HepG2 (cell line): ENCODE measurements at regions not wholly inside any gene's neighbourhood (a gene's known extent, or its start where the extent isn't known, plus 50 kb on each side); places are given as distances from the start of the nearest gene placed in this dataset.

Source experiments
- ATAC-seq: fragments of 200-7000 bp; cut with Tn5 transposase; 3 replicates; pipeline ENCODE4 v1.9.1; 2020; ENCODE audit warnings: mild to moderate bottlenecking, moderate library complexity
- BruUV-seq: library from RNA; stranded (reverse); fragments of 400-500 nt; replicated peaks from 2 replicates; lab custom pipeline; 2021; lab: Mats Ljungman, UMichigan
- CTCF ChIA-PET: fragments of 300-600 bp; formaldehyde crosslinking; extraction: SDS; loops from one replicate; lab custom pipeline; 2021; ENCODE audit warnings: low total read pairs, inconsistent platforms, low intra/inter-chr PET ratio; lab: Yijun Ruan, JAX
- POLR2A ChIA-PET: fragments of 350-600 bp; sonication (Branson Sonifier 250); formaldehyde crosslinking; loops from one replicate; lab custom pipeline; 2020; ENCODE audit warnings: antibody characterized with exemption, inconsistent platforms; lab: Yijun Ruan, JAX
- DNase-seq: peaks from one replicate; pipeline ENCODE4 v3.0.0-alpha.2; 2015; ENCODE audit warnings: low spot score
- FAIRE-seq: peaks from 3 replicates; lab custom pipeline; 2011; peaks lifted over from hg19 to GRCh38; lab: Jason Lieb, UNC
- H2AFZ ChIP-seq: one replicate; pipeline ENCODE4 v1.6.1; 2011; ENCODE audit warnings: low read length, inconsistent platforms
- H3K27ac ChIP-seq: fragments of 300-600 bp; 3 replicates; pipeline ENCODE4 v1.8.0; 2011; ENCODE audit warnings: mixed run types, mild to moderate bottlenecking, mixed read lengths, low read length, inconsistent platforms; ENCODE audit not compliant: insufficient read depth; ENCODE audit errors: extremely low read length
- H3K27me3 ChIP-seq, 2 experiments: fragments of 200-600 bp in 1 of 2; 2 replicates in 1 of 2; 3 replicates in 1 of 2; pipeline versions ENCODE4 v1.6.0 to v1.8.0; 2011; ENCODE audit warnings: low read length in 2 of 2, mild to moderate bottlenecking in 2 of 2, moderate library complexity in 2 of 2, inconsistent platforms in 1 of 2; ENCODE audit not compliant: insufficient read depth in 2 of 2, control insufficient read depth in 1 of 2
- H3K36me3 ChIP-seq, 2 experiments: fragments of 200-600 bp in 1 of 2; replicated peaks in 1 of 2; 2 replicates in 1 of 2; 3 replicates in 1 of 2; pipeline versions ENCODE4 v1.5.1 to v1.8.0; 2011; ENCODE audit warnings: low read length in 2 of 2, inconsistent platforms in 1 of 2; ENCODE audit not compliant: insufficient read depth in 2 of 2, control insufficient read depth in 1 of 2
- H3K4me1 ChIP-seq: 2 replicates; pipeline ENCODE4 v1.5.1; 2012; ENCODE audit warnings: low read length, inconsistent platforms; ENCODE audit not compliant: insufficient read depth
- H3K4me2 ChIP-seq: 2 replicates; pipeline ENCODE4 v1.6.0; 2011; ENCODE audit warnings: low read depth, low read length, inconsistent platforms
- H3K4me3 ChIP-seq, 3 experiments: fragments of 200-600 bp in 1 of 3; sonication (generic), shearing (Covaris generic) in 1 of 3; replicated peaks in 1 of 3; 2 replicates each; pipeline ENCODE4 v1.5.1; 2011 to 2016; ENCODE audit warnings: low read length in 3 of 3, inconsistent platforms in 2 of 3, low read depth in 2 of 3, mild to moderate bottlenecking in 2 of 3, control low read depth in 1 of 3, mixed read lengths in 1 of 3; ENCODE audit not compliant: insufficient read depth in 1 of 3
- H3K79me2 ChIP-seq: one replicate; pipeline ENCODE4 v1.6.1; 2011; ENCODE audit warnings: low read length, inconsistent platforms; ENCODE audit not compliant: insufficient read depth
- H3K9ac ChIP-seq: 2 replicates; pipeline ENCODE4 v1.6.0; 2011; ENCODE audit warnings: mild to moderate bottlenecking, low read depth, low read length, inconsistent platforms; ENCODE audit not compliant: insufficient read depth
- H3K9me3 ChIP-seq: 2 replicates; pipeline ENCODE4 v1.5.1; 2012; ENCODE audit warnings: mild to moderate bottlenecking, low read length
- H4K20me1 ChIP-seq: 2 replicates; pipeline ENCODE4 v1.6.0; 2011; ENCODE audit warnings: inconsistent platforms, mild to moderate bottlenecking, low read length, moderate library complexity; ENCODE audit not compliant: insufficient read depth
- MEIS2 ChIP-seq: sonication (generic); formaldehyde crosslinking; IDR thresholded peaks from 2 replicates; pipeline ENCODE4 v1.9.0; 2021; ENCODE audit warnings: mild to moderate bottlenecking, missing genetic modification reagents
- RAD21 ChIP-seq: fragments of 450-650 bp; formaldehyde crosslinking; IDR thresholded peaks from 2 replicates; pipeline ENCODE4 v1.5.0; 2020; ENCODE audit warnings: mild to moderate bottlenecking
- RXRB ChIP-seq: IDR thresholded peaks from 2 replicates; pipeline ENCODE4 v1.6.1; 2016; ENCODE audit warnings: borderline replicate concordance, missing genetic modification reagents, missing compliant biosample characterization
- SAP130 ChIP-seq: IDR thresholded peaks from 2 replicates; pipeline ENCODE4 v1.6.1; 2016; ENCODE audit warnings: low read depth
- SOX13 ChIP-seq, 3 experiments: fragments of 450-650 bp in 1 of 3; sonication (generic) in 1 of 3; formaldehyde crosslinking in 1 of 3; IDR thresholded peaks in 2 of 3; conservative IDR thresholded peaks in 1 of 3; 2 replicates each; pipeline versions ENCODE4 v1.5.0 to v1.6.1; 2016 to 2020; ENCODE audit warnings: antibody characterized with exemption in 1 of 3, mild to moderate bottlenecking in 1 of 3, missing compliant biosample characterization in 1 of 3, missing genetic modification reagents in 1 of 3, moderate library complexity in 1 of 3
- SOX6 ChIP-seq, 2 experiments: fragments of 450-650 bp in 1 of 2; sonication (generic) in 1 of 2; formaldehyde crosslinking in 1 of 2; IDR thresholded peaks; 2 replicates each; pipeline versions ENCODE4 v1.4.0 to v1.6.1; 2017 to 2020; ENCODE audit warnings: antibody characterized with exemption in 1 of 2, mild to moderate bottlenecking in 1 of 2, missing genetic modification reagents in 1 of 2
- ZNF780A ChIP-seq: sonication (generic); formaldehyde crosslinking; IDR thresholded peaks from 2 replicates; pipeline ENCODE4 v1.8.0; 2022; ENCODE audit warnings: mild to moderate bottlenecking, missing genetic modification reagents, moderate library complexity
- WGBS: methylation state at CpG from one replicate; pipeline ENCODE4 v1.1.6; 2017; ENCODE audit warnings: low lambda C conversion rate; 5-methylcytosine and 5-hydroxymethylcytosine counted together
- in situ Hi-C: cut with HindIII; loops from 2 replicates; pipeline ENCODE4 v1.10.0; 2017; ENCODE audit warnings: low pct_unique_long_range_greater_than_20kb; ENCODE audit not compliant: extremely low pct_ligation_motif_present
- intact Hi-C: fragments of 100-400 bp; cut with micrococcal nuclease; formaldehyde crosslinking; loops from one replicate; pipeline ENCODE4 v1.10.0; 2022; ENCODE audit not compliant: unreplicated experiment
- TF ChIP-seq, protein P1 (sequence below): sonication (generic); formaldehyde crosslinking; IDR thresholded peaks from 2 replicates; pipeline ENCODE4 v1.4.0; 2020; ENCODE audit warnings: mild to moderate bottlenecking, missing genetic modification reagents
- TF ChIP-seq, protein P2 (sequence below): sonication (generic); formaldehyde crosslinking; IDR thresholded peaks from 2 replicates; pipeline ENCODE4 v1.5.1; 2020; ENCODE audit warnings: mild to moderate bottlenecking, moderate library complexity, missing genetic modification reagents
- TF ChIP-seq, protein P3 (sequence below), 2 experiments: sonication (generic) in 1 of 2; formaldehyde crosslinking in 1 of 2; IDR thresholded peaks; 2 replicates each; pipeline versions ENCODE4 v1.4.0 to v1.6.1; 2016 to 2020; ENCODE audit warnings: borderline replicate concordance in 1 of 2, low read depth in 1 of 2, mild to moderate bottlenecking in 1 of 2, missing genetic modification reagents in 1 of 2
- TF ChIP-seq, protein P4 (sequence below): sonication (generic); formaldehyde crosslinking; IDR thresholded peaks from 2 replicates; pipeline ENCODE4 v1.4.0; 2020; ENCODE audit warnings: missing genetic modification reagents
- TF ChIP-seq, protein P5 (sequence below): sonication (generic); formaldehyde crosslinking; IDR thresholded peaks from 2 replicates; pipeline ENCODE4 v1.4.0; 2020; ENCODE audit warnings: missing genetic modification reagents, mild to moderate bottlenecking, borderline replicate concordance

DNA sequence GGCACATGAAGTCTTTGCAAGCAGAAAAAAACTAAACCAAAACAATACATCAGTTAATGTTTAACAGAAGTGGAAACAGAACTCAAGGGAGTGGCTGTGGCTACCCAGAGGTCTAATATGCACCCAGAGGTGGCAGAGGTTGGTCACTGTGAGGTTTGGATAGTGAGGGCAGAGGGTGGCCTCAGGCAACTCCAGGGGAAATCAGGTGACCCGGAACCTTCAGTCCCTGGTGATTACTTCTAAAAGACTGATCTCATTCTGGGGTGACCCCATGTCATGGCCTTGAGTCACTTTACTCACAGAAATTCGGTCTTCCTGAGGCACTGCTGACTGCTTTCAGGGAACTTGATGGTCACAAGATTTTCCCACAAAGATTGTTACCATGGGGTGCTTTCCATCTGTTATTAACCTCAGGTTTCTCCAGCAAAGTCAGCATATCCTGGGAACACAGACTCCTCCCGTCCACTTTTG is 99.4 kb downstream of the TMEM17 start:
- Histone ChIP-seq H3K4me2 (peak overlapping the region; percentile 42), H3K79me2 (no peaks in the 10 kb centered on the region), H3K9me3 (no peaks in the 10 kb centered on the region), H4K20me1 (no peaks in the 10 kb centered on the region), H2AFZ (no peak overlapping the region), H3K27ac (no peak overlapping the region), H3K27me3 (no peaks in the 10 kb centered on the region; a peak in 1 of 5 replicates), H3K4me1 (peaks cover 55% of the 10 kb centered on the region), H3K4me3 (0 out of 6 replicates have a peak overlapping the region, but pooled peaks of 1 of the 3 experiments have one; percentile 2), H3K36me3 (no peaks in the 10 kb centered on the region), H3K9ac (no peak overlapping the region)
- peak; percentile 57 for DNase-seq
- POLR2A ChIA-PET: no interaction called here
- ATAC-seq: peak; percentile 67
- CTCF ChIA-PET: no interaction called here
- in situ Hi-C loops (loop anchor here (25.0 kb wide), 1 partner anchor 656 kb away; the partner anchor contains the start of gene OTX1), intact Hi-C loops (no loop called here)
- peak; percentile 39 for FAIRE-seq
- 13% methylated on average over 3 of the region's 3 CpGs for WGBS
- BruUV-seq: no TSS peak
- TF ChIP-seq, protein P1, sequence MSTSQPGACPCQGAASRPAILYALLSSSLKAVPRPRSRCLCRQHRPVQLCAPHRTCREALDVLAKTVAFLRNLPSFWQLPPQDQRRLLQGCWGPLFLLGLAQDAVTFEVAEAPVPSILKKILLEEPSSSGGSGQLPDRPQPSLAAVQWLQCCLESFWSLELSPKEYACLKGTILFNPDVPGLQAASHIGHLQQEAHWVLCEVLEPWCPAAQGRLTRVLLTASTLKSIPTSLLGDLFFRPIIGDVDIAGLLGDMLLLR: no peak
- TF ChIP-seq, protein P2, sequence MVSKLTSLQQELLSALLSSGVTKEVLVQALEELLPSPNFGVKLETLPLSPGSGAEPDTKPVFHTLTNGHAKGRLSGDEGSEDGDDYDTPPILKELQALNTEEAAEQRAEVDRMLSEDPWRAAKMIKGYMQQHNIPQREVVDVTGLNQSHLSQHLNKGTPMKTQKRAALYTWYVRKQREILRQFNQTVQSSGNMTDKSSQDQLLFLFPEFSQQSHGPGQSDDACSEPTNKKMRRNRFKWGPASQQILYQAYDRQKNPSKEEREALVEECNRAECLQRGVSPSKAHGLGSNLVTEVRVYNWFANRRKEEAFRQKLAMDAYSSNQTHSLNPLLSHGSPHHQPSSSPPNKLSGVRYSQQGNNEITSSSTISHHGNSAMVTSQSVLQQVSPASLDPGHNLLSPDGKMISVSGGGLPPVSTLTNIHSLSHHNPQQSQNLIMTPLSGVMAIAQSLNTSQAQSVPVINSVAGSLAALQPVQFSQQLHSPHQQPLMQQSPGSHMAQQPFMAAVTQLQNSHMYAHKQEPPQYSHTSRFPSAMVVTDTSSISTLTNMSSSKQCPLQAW: peak; percentile 82
- no peak for TF ChIP-seq MEIS2 (CRISPR knock-in tag)
- TF ChIP-seq SOX13 (IDR thresholded peaks at IDR 0.05): no peak
- peak in 1 of 2 experiments; percentile 37; a peak in 1 of 4 replicates for TF ChIP-seq SOX13 (CRISPR knock-in tag; conservative IDR thresholded peaks at IDR 0.05 in 1 of 2, IDR thresholded peaks at IDR 0.05 in 1 of 2)
- TF ChIP-seq RXRB (CRISPR knock-in tag): peak; percentile 27; the same call in 1 of the 2 replicates
- peak; percentile 26; the same call in 1 of the 2 replicates for TF ChIP-seq SAP130 (CRISPR knock-in tag)
- TF ChIP-seq, protein P3, sequence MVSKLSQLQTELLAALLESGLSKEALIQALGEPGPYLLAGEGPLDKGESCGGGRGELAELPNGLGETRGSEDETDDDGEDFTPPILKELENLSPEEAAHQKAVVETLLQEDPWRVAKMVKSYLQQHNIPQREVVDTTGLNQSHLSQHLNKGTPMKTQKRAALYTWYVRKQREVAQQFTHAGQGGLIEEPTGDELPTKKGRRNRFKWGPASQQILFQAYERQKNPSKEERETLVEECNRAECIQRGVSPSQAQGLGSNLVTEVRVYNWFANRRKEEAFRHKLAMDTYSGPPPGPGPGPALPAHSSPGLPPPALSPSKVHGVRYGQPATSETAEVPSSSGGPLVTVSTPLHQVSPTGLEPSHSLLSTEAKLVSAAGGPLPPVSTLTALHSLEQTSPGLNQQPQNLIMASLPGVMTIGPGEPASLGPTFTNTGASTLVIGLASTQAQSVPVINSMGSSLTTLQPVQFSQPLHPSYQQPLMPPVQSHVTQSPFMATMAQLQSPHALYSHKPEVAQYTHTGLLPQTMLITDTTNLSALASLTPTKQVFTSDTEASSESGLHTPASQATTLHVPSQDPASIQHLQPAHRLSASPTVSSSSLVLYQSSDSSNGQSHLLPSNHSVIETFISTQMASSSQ (IDR thresholded peaks at IDR 0.05; ENCODE audit: low read depth): peak; percentile 85
- TF ChIP-seq, protein P3 (CRISPR knock-in tag; IDR thresholded peaks at IDR 0.05; ENCODE audit: borderline replicate concordance): peak; percentile 79; the same call in 1 of the 2 replicates
- TF ChIP-seq, protein P4, sequence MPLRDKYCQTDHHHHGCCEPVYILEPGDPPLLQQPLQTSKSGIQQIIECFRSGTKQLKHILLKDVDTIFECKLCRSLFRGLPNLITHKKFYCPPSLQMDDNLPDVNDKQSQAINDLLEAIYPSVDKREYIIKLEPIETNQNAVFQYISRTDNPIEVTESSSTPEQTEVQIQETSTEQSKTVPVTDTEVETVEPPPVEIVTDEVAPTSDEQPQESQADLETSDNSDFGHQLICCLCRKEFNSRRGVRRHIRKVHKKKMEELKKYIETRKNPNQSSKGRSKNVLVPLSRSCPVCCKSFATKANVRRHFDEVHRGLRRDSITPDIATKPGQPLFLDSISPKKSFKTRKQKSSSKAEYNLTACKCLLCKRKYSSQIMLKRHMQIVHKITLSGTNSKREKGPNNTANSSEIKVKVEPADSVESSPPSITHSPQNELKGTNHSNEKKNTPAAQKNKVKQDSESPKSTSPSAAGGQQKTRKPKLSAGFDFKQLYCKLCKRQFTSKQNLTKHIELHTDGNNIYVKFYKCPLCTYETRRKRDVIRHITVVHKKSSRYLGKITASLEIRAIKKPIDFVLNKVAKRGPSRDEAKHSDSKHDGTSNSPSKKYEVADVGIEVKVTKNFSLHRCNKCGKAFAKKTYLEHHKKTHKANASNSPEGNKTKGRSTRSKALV: no peak
- no peak for TF ChIP-seq RAD21 (CRISPR knock-in tag)
- no peak for TF ChIP-seq SOX6 (IDR thresholded peaks at IDR 0.05)
- TF ChIP-seq SOX6 (CRISPR knock-in tag; IDR thresholded peaks at IDR 0.05): peak; percentile 67
- TF ChIP-seq, protein P5, sequence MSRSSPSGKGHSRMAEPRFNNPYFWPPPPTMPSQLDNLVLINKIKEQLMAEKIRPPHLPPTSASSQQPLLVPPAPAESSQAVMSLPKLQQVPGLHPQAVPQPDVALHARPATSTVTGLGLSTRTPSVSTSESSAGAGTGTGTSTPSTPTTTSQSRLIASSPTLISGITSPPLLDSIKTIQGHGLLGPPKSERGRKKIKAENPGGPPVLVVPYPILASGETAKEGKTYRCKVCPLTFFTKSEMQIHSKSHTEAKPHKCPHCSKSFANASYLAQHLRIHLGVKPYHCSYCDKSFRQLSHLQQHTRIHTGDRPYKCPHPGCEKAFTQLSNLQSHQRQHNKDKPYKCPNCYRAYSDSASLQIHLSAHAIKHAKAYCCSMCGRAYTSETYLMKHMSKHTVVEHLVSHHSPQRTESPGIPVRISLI (CRISPR knock-in tag): peak; percentile 61; the same call in 1 of the 2 replicates
- no peak for TF ChIP-seq ZNF780A (CRISPR knock-in tag)
